NCI-H446 treated with DMSO at 0.1 percent for 48 hours (cell line): ENCODE measurements at regions not wholly inside any gene's neighbourhood (a gene's known extent, or its start where the extent isn't known, plus 50 kb on each side); places are given as distances from the start of the nearest gene placed in this dataset.

Experiments
- DNase-seq: peaks from one replicate; lab custom pipeline; 2025; lab: John Stamatoyannopoulos, UW

DNA sequence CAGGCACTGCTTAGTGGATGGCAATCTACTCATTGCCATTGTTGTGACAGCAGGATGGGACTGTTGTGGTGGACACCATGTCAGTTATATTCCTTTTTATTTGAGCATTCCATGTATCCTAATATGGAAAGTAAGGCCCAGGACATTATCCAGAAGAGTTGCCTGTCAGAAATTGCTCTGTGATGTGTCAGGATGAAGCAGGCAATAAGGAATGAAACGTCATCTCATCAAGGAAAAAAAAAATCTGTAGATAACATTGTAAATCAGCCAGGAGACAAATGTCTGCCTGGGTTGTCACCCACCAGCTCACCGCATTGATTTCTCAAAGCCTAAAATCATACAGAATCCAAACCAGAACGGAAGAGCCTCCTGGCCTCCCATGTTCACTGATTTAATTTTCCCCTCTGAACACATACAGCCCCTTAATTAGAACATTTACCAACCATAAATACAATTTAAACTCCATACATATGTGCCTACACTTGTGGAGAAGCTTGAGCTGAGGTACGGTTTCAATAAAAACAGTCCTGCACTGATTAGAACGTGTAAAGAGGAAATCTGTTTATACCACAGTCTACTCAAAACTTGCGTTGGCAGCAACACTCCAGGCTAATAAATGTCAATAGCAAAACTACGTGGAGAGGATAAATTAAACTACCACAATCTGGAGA lies 73.9 kb downstream of the FOXD1 start:
- DNase-seq, result no peak

- DNase-seq, result no peak
Observed at GRCh38 chr5:73373814-73374510, 74.6 kb downstream of the FOXD1 start.

DNA sequence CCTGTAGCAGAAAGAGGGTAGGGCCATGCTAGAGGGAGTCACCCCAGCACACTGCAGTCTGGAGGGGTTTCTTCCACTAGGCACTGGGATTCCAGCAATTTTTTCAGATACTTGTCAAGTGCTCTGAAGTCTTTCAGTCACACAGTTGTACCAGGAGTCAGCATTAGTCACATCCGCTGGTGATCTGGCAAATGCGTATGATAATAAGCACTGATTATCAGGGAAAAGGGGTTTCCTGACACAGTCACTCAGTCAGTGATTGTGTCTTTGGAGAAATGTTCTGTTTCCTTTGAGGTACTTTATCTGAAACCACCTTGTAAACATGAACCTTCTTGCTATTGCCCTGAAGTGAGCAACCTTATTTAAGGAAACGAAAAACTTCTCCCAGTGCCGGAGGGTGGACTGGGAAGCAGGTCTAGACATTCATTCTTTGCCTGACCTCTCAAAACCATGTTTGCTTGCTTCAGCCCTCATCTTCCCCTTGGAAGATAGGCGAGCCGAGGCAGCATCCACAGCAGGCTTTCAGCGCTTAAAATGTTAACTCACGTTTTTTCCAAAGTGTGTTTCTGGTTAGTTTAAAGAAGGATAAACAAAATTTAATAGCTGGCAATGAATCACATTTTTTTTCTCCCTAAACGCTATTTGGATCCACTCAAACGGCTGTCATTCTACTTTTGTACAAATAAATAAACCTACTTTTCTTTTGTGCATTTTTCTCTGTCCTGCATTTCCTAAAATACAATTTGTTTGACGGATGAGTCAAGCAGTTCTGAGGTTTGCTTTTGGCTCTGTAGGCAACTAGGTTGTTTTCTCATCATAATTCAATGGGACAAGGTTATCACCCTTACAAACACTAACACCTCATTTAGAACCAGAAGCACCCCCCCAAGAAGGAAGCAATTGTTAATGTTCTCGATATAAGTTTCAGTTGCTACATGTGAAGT lies 77.7 kb downstream of the FOXD1 start:
- DNase-seq, result no peak

GRCh38 chr5:73370095-73370494 lies 78.5 kb downstream of the FOXD1 start:
- no peak for DNase-seq

- DNase-seq, result no peak
Observed at GRCh38 chr5:73369278-73369677, 79.3 kb downstream of the FOXD1 start.

DNA sequence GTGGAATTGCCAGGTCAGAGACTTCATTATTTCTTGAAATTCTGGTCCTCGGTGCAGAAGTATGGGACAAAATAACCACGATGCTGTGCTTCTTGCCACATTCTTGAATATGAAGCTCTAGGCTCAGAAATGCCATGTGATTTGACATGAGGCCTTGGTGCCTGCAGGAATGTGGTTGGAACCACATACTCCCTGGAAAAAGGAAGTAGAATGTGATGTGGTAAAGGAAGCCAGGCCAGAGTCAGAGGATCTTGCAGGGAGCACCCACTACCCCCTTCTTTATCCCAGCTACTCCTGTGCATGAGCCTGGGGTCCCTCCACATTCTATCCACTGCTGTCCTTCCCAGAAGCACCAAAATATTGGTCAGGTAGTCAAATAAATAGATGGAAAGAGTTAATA lies 80.9 kb downstream of the FOXD1 start:
- no peak for DNase-seq

DNA sequence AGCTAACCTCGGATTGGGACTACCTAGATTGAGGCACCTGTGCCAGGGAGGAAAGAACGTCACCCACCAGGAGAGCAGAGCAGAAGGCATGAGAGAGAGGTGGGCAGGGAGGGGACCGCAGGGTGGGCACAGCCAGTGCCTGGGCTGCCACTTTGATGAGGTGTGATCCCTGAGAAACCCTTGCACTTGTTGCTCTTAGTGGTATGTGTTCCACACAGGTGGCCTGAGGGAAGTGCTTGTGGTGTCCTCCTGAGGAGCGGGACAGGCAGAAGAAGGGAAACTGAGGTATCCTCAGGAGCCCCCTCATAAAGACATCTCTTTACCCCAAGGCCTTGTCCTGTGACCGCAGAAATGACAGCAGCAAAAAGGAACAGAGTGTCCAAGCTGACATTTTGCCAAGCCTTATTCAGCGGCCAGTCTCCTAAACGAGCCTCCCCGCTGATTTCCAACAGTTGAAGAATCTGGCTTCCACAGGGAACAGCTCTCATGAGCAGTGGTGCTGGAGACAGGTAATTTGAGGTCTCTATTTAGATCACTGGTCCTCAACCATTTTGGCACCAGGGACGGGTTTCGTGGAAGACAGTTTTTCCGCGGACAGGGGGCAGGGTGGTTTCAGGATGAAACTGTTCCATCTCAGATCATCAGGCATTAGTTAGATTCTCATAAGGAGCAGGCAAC lies 82.4 kb downstream of the FOXD1 start:
- no peak for DNase-seq

GRCh38 chr5:73365301-73365853 lies 83.2 kb downstream of the FOXD1 start:
- DNase-seq, result no peak

DNA sequence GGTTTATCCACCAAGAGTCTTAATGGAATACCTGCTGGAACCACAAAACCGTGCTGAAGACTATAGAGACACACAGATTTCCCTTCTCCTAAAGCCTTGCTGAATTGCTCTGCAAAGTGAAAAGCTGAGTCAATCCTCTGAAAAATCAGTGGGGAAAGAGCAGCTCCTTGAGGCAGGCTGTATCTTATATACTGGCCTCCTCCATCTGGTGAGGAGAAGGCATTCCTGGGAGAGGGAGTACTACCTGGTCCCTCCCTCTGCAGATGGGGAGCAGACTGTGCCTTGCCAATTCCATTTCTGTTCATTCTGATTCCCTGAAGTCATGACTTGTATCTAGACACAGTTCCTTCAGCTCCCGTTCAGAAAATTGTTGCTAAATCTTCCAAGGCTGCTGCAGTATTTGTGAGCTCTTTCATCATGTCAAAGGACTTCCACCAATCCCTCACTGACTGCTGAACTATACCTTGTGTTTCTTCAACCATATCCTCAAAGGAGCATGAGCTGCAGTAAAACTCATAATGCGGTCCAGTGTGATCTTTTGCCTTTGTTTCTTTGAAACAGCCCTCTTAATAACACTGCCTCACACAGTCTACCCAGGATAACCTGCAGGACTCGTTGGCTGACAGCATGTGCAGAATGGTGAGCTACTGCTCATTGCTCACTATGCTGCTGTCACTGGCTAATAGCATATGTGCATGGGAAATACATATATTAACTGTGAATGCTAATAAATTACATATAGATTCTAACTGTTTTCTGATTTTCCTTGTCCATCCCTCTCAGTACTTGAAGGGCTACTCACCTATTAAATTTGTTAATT lies 84.5 kb downstream of the FOXD1 start:
- DNase-seq, result no peak

GRCh38 chr5:73359395-73359794 lies 89.2 kb downstream of the FOXD1 start:
- DNase-seq, result no peak

DNA sequence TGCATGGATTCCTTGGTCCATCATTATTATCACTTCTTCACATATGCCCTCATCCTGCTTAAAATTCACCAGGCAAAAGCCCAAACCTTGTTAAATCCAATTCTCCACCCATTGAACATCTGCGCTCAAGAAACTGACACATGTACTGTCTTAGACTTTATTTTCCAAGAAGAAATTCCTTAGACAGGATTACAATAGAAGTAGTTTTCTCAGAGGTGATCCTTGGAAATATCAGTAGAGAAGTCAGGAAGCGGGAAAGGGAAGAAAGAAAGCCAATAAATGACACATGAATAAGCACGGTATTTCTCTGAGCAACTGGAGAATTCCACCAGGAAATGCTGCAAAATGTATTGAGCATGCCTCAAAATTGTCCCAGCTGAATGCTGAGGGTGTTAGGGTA lies 90.2 kb downstream of the FOXD1 start:
- DNase-seq, result no peak

- DNase-seq, result no peak
Observed at GRCh38 chr5:73357576-73357975, 91.0 kb downstream of the FOXD1 start.

DNA sequence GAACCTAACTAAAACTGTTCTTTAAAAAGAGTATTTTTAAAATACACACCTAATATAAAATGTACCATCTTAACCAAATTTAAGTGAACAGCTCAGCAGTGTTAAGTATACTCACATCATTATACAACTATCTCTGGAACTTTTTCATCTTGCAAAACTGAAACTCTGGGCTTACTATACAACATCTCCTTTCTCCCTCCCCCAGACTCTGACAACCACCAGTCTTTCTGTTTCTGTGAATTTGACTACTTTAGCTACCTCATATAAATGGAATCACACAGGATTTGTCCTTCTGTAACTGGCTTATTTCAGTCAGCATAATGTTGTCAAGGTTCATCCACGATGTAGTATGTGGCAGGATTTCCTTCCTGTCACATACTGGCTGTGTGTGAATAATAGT lies 93.5 kb downstream of the FOXD1 start:
- no peak for DNase-seq

DNA sequence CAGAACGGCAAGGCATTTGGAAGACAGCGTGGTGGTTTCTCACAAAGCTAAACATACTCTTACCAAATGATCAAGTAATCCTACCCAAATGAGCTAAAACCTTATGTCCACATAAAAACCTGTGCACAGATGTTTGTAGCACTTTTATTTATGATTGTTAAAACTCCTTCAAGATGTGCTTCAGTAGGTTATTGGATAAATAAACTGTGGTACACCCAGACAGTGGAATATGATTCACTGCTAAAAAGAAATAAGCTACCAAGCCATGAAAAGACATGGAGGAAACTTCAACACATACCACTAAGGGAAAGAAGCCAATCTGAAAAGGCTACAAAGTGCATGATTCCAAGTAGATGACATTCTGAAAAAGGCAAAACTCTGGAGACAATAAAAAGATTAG lies 94.2 kb downstream of the FOXD1 start:
- DNase-seq, result no peak

DNA sequence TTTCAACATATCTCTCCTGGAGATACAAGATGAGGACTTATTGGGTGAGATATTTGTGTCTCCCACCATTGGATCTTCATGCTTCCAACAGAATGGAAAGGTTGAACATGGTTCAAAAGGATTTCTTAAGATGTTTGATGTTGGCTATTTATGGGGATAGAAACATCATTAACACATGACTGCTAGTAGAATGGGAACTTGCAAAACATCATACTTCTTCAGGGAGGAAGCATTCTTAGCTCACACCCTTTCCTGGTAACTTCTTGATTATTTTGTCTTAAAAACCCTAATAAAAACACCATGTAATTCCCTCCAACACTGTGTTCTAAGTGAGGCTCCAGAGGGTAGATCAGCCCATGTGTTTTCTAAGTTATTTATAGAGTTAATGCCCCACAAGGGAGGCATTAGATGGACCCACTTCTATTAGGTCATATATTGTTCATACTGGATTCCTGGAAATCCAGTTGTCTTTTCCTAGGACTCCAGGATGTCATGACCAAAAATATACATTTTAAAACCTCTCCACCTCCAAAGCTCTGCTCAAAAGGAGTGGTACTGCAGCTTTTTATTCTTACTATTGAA lies 95.8 kb downstream of the FOXD1 start:
- DNase-seq, result no peak

DNA sequence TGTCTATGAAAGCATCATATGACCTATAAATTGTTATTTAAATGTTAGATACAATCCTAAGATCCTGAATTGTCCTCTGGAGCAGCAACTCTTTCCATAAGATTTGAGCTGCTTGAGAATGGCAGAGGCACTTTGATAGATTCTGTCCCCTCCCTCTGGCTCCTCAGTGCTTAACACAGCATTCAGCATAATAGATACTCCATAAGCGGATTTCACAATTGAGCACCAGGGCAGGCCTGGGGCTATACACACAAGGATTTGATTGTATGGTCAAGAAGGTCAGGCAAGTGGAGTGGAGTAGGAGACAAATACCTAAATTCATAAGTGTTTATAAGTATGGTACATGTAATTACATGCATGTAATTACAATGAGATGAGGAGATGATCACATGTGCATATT lies 96.3 kb downstream of the FOXD1 start:
- no peak for DNase-seq

GRCh38 chr5:73351593-73351992 lies 97.0 kb downstream of the FOXD1 start:
- DNase-seq, result no peak

DNA sequence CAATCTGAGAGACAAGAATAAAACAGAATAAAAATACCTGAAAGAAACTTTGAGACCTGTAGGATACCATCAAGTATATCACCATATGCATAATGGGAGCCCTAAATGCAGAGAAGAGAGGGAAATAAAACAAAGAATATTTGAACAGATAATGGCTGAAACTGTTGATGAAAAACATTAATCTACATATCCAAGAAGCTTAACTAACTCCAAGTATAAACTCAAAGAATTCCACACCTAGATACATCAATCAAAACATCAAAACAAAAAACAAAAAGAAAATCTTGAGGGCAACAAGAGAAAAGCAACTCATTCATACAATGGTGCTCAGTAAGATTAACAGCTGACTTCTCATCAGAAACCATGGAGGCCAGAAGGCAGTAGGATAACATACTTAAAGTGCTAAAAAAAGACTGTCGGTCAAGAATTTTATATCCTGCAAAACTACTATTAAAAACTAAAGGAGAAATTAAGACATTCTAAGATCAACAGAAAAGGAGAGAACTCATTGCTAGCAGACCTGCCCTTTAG lies 101.6 kb downstream of the FOXD1 start:
- DNase-seq, result no peak

- DNase-seq, result no peak
Observed at GRCh38 chr5:73344835-73345234, 103.7 kb downstream of the FOXD1 start.

DNA sequence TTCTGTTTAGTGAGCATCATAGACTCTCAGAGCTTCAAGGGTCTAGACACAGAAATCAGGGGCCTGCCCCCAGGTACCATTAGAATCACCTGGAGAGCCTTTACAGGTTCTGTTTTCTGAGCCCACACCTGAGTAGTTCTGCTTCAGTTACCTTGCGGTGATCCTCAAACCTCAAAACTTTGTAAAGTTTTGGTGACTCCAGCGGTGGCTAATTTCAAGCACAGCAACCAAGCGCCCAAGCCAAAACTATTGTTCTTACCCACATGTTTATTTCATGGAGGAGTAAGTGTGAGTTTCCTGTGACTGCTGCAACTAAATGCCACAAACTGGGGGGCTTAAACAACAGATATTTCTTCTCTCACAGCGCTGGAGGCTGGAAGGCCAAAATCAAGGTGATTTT lies 108.9 kb downstream of the FOXD1 start:
- DNase-seq, result no peak
